GM21576 (cell line): ENCODE measurements at regions not wholly inside any gene's neighbourhood (a gene's known extent, or its start where the extent isn't known, plus 50 kb on each side); places are given as distances from the start of the nearest gene placed in this dataset.
A peak's percentile ranks its signal among the peaks of the same experiment; 100 is the strongest.
"Not testable (repeated sequence)": the region's sequence is repeated elsewhere in the genome, so short reads cannot be mapped to it uniquely, and the experiment has no call there.

ENCODE experiments used
- ATAC-seq: cut with Tn5 transposase; IDR thresholded peaks from one replicate; pipeline ENCODE4 v1.9.1; 2021; ENCODE audit warnings: mild to moderate bottlenecking, moderate library complexity; ENCODE audit not compliant: unreplicated experiment

- ATAC-seq: no peak
Observed at GRCh38 chr14:28820677-28821076, 54.1 kb downstream of the FOXG1 start.

GRCh38 chr14:28821993-28822392 is 55.4 kb downstream of the FOXG1 start:
- ATAC-seq: no peak

GRCh38 chr14:28823245-28823644 is 56.7 kb downstream of the FOXG1 start:
- no peak for ATAC-seq

DNA sequence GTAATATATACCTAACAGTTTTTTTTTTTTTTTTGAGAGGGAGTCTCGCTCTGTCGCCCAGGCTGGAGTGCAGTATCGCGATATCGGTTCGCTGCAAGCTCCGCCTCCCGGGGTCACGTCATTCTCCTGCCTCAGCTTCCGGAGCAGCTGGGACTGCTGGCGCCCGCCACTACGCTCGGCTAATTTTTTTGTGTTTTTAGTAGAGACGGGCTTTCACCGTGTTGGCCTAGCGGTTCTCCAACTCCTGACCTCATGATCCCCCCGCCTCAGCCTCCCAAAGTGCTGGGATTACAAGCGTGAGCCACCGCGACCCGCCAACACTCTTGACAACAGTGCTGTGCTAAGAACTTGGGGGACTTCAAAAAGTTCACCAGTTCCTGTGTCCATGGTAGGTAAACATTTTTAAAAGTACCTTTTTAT is 63.5 kb downstream of the FOXG1 start:
- ATAC-seq: no peak

GRCh38 chr14:28831126-28831525 is 64.5 kb downstream of the FOXG1 start:
- ATAC-seq: peak; percentile 98

DNA sequence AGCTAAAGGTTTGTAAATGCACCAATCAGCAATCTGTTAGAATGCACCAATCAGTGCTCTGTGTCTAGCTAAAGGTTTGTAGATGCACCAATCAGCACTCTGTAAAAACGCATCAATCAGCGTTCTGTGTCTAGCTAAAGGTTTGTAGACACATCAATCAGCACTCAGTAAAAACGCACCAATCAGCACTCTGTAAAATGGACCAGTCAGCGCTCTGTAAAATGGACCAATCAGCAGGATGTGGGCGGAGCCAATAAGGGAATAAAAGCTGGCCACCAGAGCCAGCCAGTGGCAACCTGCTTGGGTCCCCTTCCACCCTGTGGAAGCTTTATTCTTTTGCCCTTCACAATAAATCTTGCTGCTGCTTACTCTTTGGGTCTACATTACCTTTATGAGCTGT is 76.0 kb downstream of the FOXG1 start:
- not testable (repeated sequence) for ATAC-seq

DNA sequence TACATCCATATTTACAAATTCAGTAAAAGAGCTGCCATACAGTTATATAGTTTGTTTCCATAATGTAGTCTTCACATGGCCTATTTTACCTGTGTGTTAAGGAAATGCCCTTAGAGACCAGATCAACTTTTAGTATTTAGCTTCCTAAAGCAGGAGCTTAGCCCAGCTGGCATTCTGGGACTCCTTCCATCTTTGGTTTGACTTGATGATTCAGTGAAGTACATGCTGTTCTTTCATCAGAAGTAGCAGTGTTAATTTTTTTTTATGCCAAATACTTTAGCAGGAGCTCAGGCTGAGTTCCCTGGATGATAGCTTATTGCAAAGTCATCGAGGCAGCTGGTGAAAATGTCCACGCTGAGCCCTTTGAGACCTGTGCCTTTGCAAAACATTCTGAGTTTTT is 101.0 kb downstream of the FOXG1 start:
- no peak for ATAC-seq

DNA sequence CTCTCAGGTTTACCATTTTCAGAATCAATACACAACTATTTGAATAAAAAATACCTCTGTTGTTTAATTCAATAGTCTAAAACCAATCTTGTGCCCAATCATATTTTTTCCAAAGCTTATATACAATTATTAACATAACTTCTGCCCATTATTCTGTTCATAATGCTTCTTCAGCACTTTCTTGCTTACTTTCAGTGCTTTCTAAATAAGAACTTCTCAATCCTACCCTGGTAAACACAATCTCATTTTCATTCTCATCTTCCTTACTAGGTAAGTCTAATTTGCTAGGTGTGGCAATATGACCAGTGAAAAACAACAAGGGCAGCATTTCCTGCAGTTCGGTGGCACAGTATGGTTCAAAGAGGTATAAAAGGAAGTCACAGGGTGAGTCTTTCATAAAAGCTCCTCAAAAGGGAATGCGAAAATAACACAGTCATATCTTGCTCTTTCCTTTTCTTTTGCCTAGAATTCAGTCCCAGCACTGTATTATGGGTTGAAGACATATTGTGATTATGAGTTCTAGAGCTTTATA is 103.5 kb downstream of the FOXG1 start:
- no peak for ATAC-seq

DNA sequence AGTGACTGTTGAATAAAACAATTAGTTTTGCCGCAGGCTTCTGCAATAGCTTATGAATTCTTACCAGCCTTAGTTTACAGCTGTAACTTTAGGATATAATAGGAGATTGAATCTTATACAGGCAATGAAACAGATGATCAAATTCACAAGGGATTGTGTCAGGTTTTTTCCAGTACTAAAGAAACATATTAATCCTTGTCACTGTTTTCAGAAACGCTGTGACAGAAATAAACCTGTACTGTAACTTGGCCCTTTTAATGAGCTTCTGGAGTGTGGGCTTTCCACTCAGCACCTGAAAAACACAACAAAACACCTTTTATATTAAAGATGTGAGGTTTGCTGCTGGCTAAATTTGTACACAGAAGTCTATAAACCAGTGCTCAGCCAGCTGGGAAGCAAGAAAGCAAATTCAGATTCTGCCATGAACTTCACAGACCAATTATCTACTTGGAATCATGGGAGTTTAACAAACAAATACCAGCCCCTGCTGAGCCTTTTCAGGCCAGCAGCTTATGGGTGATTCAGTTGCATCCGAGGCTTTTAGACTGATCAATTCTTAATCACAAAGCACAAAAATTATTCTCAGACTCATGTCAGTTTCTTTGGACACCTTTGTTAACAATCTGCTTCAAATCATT is 109.5 kb downstream of the FOXG1 start:
- ATAC-seq: no peak

DNA sequence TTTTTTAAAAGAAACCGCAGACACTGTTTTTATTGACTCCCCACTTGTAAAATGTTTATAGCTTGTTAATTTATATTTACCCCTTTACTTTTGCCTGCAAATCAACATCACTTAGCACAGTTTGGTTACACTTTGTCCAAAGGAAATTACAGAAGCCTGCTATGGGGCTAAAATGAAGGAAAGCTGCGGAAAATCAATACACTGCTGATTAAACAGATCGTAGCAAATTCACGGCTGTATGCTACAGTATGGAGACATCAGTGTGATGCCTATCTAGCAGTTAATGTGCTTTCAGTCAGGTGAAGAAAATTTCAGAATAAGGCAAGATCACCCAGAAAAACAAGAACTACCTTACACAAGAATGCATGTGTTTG is 110.0 kb downstream of the FOXG1 start:
- ATAC-seq: no peak

DNA sequence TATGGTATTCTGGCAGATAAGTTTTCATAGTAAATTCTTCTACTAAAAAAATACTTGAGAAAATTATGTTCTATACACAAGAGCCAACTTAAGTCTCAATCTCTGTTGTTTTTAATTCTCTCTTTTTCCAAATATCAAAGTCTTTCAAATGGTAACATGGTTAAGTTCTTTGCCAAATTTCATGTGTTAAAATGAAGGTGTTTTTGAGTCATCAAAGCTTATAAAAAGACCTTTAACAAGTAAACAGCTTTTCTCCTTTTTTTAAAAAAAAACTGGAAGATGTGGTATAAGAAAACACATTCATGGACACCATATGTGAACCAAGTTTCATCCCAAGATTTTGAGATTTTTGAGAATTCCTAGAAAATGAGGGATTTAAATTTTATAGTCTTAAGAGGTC is 111.3 kb downstream of the FOXG1 start:
- no peak for ATAC-seq

- no peak for ATAC-seq
Observed at GRCh38 chr14:28879573-28879996, 113.0 kb downstream of the FOXG1 start.

DNA sequence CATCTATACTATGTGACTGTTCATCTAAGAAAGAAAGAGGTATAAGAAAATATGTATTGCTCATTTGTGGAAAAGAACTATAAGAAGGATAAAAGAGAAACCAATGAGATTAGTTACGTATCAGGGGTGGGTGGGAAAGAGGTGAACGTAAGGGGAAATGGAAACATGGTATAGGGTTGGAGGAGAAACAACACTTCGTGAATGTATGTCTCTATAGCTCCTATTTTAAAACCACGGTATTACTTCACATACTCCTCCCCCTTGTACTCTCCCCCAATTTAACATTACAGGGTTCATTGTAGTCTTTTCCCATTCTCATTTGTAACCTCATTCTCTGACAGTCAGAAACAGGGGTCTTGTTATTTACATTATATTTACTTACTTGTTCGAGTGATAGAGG is 120.4 kb downstream of the FOXG1 start:
- no peak for ATAC-seq

GRCh38 chr14:28895389-28895788 is 128.8 kb downstream of the FOXG1 start:
- ATAC-seq: no peak

- no peak for ATAC-seq
Observed at GRCh38 chr14:28896337-28896736, 129.8 kb downstream of the FOXG1 start.

- no peak for ATAC-seq
Observed at GRCh38 chr14:28901631-28902030, 135.0 kb downstream of the FOXG1 start.

DNA sequence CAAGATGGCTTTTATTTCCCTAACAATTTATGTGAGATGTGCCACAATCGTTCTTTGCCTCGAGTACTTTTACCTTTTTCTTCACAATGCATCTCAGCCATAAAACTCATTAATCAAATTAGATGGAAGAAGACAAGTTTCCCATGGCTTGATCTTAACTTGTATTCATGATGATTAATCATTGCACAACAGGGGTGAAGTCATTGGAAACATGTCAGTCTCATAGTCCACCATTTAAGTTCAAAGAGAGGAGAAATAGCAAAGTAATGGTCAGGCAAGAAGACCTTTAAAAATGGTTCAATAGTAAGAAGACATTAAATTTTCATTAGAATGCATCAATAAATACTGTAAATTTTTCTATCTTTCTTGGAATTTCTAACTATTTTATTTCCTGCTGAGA is 136.3 kb downstream of the FOXG1 start:
- ATAC-seq: no peak

DNA sequence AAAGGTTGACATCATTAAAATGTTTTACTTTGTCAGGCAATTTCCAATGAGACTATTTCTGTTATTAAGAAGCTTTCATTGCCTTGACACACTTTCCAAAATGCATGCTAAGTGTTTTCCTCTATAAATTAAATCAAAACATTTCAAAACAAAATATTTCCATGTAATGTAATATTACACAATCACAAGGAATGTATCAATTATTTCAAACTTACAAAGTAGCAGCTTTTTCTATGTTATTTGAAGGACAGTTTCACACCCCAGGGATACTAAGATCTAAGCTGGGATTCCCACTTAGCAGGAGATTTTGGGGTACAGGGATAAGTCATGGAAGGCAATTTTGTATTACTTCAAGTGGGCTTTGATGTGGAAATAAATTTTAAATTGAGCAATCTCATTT is 144.9 kb downstream of the FOXG1 start:
- no peak for ATAC-seq

DNA sequence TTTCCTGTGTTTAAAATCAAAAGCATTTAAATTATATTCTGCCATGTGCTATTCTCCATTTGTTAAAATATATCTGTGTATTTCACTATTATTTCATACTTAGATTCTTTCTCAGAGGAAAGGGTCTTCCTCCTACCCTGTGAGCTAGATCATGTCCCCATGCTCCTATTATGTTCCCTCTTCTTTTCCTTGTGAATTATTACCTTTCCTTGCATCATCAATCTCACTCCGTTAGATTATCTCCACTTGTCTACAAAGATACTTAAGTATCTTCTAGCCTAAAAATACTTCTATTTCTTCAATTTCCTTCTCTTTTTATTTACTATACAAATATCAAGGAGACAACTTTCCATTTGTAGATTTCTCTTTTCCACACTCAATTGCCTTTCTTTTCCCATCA is 146.5 kb downstream of the FOXG1 start:
- ATAC-seq: no peak

- ATAC-seq: no peak
Observed at GRCh38 chr14:28926122-28926521, 159.5 kb downstream of the FOXG1 start.

DNA sequence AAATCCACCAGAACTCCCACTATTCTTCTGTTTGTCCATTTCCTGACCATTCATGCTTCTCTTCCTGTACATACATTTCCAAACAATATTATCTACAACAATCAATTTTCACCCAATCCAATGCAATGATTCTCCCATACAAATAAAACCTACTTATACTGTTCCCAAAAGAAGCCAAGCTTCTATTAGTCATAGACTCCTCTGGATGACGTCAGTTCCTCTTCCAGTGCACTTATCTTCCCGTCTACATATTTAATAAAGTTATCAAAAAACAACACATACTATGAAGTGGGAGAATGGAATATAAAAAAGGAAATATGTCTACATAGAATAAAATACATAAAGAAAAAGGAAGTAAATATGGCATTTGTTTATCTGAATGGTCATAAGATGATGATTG is 165.4 kb downstream of the FOXG1 start:
- ATAC-seq: no peak

GRCh38 chr14:28936601-28937000 is 170.0 kb downstream of the FOXG1 start:
- ATAC-seq: no peak

DNA sequence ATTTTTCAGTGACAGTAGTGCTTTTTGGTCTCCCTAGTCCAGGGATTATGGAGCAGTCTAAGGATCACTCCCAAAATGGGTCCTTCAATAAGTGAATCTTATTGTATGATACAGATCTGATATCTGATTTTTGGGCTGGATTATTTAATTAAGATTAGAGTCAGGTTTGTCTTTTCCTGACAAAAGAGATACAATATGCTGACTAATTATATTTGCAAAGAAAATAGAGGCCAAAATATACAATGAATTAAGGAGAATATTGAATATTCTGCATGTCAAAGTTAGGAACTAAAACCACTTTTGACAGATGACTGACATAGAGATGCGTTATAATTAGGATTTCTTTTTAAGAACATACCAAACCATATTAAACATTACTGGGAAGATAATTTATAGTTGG is 175.2 kb downstream of the FOXG1 start:
- ATAC-seq: no peak
